ENCODE measurements at regions not wholly inside any gene's neighbourhood (a gene's known extent, or its start where the extent isn't known, plus 50 kb on each side); places are given as distances from the start of the nearest gene placed in this dataset.

DNA sequence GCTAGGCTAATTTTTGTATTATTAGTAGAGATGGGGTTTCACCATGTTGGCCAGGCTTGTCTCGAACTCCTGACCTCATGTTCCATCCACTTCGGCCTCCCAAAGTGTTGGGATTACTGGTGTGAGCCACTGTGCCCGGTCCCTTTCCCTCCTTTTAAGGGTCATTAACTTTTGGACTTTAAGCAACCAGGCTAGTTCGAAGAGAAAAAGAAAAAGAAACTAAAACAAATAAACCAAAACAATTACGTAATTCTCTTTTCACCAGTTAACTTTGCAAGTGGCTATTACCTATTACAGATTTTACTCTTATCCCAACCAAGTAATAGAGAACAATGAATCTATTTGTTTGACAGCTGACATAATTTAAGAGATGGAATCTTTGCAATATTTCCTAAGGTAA lies 72.8 kb upstream of the SEMA3C start:
- TF ChIP-seq, protein P1, sequence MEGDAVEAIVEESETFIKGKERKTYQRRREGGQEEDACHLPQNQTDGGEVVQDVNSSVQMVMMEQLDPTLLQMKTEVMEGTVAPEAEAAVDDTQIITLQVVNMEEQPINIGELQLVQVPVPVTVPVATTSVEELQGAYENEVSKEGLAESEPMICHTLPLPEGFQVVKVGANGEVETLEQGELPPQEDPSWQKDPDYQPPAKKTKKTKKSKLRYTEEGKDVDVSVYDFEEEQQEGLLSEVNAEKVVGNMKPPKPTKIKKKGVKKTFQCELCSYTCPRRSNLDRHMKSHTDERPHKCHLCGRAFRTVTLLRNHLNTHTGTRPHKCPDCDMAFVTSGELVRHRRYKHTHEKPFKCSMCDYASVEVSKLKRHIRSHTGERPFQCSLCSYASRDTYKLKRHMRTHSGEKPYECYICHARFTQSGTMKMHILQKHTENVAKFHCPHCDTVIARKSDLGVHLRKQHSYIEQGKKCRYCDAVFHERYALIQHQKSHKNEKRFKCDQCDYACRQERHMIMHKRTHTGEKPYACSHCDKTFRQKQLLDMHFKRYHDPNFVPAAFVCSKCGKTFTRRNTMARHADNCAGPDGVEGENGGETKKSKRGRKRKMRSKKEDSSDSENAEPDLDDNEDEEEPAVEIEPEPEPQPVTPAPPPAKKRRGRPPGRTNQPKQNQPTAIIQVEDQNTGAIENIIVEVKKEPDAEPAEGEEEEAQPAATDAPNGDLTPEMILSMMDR (IDR thresholded peaks at IDR 0.05; ENCODE audit: extremely low read depth, low read depth, low read length): no peak
- H3K79me2 ChIP-seq (ENCODE audit: insufficient read depth, low read length): no peaks in the 10 kb centered on the region
- H3K27me3 ChIP-seq (ENCODE audit: insufficient read depth, low read length): no peaks in the 10 kb centered on the region
- no peaks in the 10 kb centered on the region for H4K20me1 ChIP-seq (ENCODE audit: insufficient read depth, low read length)
- H3K27ac ChIP-seq (ENCODE audit: low read depth, low read length): no peak overlapping the region
- peak overlapping the region; percentile 3 for H2AFZ ChIP-seq (ENCODE audit: low read length)
- no peaks in the 10 kb centered on the region for H3K9me3 ChIP-seq (ENCODE audit: low read depth, low read length)
- DNase-seq (ENCODE audit: insufficient read length, low spot score, missing footprints): no peak
- H3K36me3 ChIP-seq (ENCODE audit: insufficient read depth, low read length): no peaks in the 10 kb centered on the region
- no peaks in the 10 kb centered on the region for H3K4me1 ChIP-seq (ENCODE audit: insufficient read depth, low read length)
- no peak overlapping the region for H3K4me3 ChIP-seq (ENCODE audit: insufficient read depth, low read length)
- H3K4me2 ChIP-seq (ENCODE audit: insufficient read depth, low read length): no peak overlapping the region

DNA sequence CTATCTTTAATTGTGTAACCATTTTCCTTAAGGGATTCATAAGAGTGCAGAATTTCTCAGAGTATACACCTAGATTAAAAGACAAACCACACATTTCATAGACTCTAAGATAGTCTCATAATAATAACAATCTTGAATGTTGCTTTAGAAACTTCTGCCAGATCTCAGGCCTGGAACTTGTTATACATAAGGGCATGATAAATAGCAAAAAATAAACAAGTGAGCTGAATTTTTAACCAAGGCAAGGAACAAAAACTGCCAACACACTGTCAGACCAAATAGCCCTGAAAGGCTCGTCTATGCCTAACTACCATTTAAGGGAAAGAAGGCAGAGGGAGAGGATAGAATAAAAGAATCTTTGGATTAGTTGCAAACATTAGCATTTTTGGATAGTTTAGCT lies 65.8 kb upstream of the SEMA3C start:
- Histone ChIP-seq H3K36me3 (ENCODE audit: insufficient read depth, low read length) (no peaks in the 10 kb centered on the region), H3K4me2 (ENCODE audit: insufficient read depth, low read length) (no peak overlapping the region), H3K27ac (ENCODE audit: low read depth, low read length) (no peak overlapping the region), H3K4me1 (ENCODE audit: insufficient read depth, low read length) (no peaks in the 10 kb centered on the region), H3K9me3 (ENCODE audit: low read depth, low read length) (no peaks in the 10 kb centered on the region), H2AFZ (ENCODE audit: low read length) (no peak overlapping the region), H3K4me3 (ENCODE audit: insufficient read depth, low read length) (no peak overlapping the region), H3K79me2 (ENCODE audit: insufficient read depth, low read length) (no peaks in the 10 kb centered on the region), H3K27me3 (ENCODE audit: insufficient read depth, low read length) (no peaks in the 10 kb centered on the region), H4K20me1 (ENCODE audit: insufficient read depth, low read length) (no peaks in the 10 kb centered on the region)
- TF ChIP-seq, protein P1 (IDR thresholded peaks at IDR 0.05; ENCODE audit: extremely low read depth, low read depth, low read length): no peak
- DNase-seq (ENCODE audit: insufficient read length, low spot score, missing footprints): no peak

DNA sequence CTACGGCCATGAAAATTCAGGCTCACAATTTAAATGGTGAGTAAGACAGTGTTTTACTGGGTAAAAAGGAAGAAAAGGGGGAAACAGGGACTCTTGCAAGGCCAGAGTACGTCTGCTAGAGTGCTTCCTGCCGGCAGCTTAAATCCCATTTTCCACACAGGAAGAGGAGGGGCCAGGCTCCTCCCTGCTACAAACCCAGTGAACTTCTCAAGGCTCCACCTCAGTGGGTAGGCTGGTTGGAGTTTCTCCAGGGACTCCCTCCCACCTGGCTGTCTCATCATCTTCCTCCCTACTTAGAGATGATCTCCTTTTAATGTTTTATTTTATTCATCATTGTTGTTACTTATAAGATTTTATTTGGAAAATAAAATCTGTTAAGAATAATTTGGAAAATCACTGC lies 62.6 kb upstream of the SEMA3C start:
- TF ChIP-seq, protein P1 (IDR thresholded peaks at IDR 0.05; ENCODE audit: extremely low read depth, low read depth, low read length): no peak
- no peaks in the 10 kb centered on the region for H3K9me3 ChIP-seq (ENCODE audit: low read depth, low read length)
- H3K36me3 ChIP-seq (ENCODE audit: insufficient read depth, low read length): no peaks in the 10 kb centered on the region
- peak overlapping the region; percentile 25 for H2AFZ ChIP-seq (ENCODE audit: low read length)
- no peaks in the 10 kb centered on the region for H4K20me1 ChIP-seq (ENCODE audit: insufficient read depth, low read length)
- H3K27ac ChIP-seq (ENCODE audit: low read depth, low read length): no peak overlapping the region
- no peak overlapping the region for H3K4me3 ChIP-seq (ENCODE audit: insufficient read depth, low read length)
- H3K4me2 ChIP-seq (ENCODE audit: insufficient read depth, low read length): no peak overlapping the region
- H3K4me1 ChIP-seq (ENCODE audit: insufficient read depth, low read length): no peaks in the 10 kb centered on the region
- H3K79me2 ChIP-seq (ENCODE audit: insufficient read depth, low read length): no peaks in the 10 kb centered on the region
- DNase-seq (ENCODE audit: insufficient read length, low spot score, missing footprints): no peak
- H3K27me3 ChIP-seq (ENCODE audit: insufficient read depth, low read length): no peaks in the 10 kb centered on the region

DNA sequence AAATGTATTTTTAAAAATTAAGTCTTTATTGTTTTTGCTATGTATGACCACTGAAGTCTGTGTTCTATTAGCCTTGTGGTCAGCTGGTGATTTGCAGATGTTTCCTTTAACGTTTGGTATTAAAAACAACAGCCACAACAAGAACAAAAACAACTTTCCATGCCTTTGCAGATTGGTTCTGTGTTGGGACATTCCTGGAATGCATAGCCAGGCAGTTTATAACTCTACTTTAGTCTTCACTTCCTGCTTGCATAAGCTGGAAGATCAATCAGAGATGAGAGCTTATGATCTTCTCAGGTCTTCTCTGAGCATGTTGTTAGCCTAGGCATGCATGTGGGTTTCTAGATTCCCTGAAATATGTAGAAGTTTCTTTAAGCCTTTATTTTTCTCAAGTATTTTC lies 58.9 kb upstream of the SEMA3C start:
- Histone ChIP-seq H2AFZ (ENCODE audit: low read length) (no peak overlapping the region), H3K4me1 (ENCODE audit: insufficient read depth, low read length) (no peaks in the 10 kb centered on the region), H3K9me3 (ENCODE audit: low read depth, low read length) (no peaks in the 10 kb centered on the region), H3K27me3 (ENCODE audit: insufficient read depth, low read length) (no peaks in the 10 kb centered on the region), H4K20me1 (ENCODE audit: insufficient read depth, low read length) (no peaks in the 10 kb centered on the region), H3K4me2 (ENCODE audit: insufficient read depth, low read length) (no peak overlapping the region), H3K36me3 (ENCODE audit: insufficient read depth, low read length) (no peaks in the 10 kb centered on the region), H3K79me2 (ENCODE audit: insufficient read depth, low read length) (no peaks in the 10 kb centered on the region), H3K4me3 (ENCODE audit: insufficient read depth, low read length) (no peak overlapping the region), H3K27ac (ENCODE audit: low read depth, low read length) (no peak overlapping the region)
- TF ChIP-seq, protein P1 (IDR thresholded peaks at IDR 0.05; ENCODE audit: extremely low read depth, low read depth, low read length): no peak
- no peak for DNase-seq (ENCODE audit: insufficient read length, low spot score, missing footprints)
